ENCODE measurements at regions not wholly inside any gene's neighbourhood (a gene's known extent, or its start where the extent isn't known, plus 50 kb on each side); places are given as distances from the start of the nearest gene placed in this dataset.

DNA sequence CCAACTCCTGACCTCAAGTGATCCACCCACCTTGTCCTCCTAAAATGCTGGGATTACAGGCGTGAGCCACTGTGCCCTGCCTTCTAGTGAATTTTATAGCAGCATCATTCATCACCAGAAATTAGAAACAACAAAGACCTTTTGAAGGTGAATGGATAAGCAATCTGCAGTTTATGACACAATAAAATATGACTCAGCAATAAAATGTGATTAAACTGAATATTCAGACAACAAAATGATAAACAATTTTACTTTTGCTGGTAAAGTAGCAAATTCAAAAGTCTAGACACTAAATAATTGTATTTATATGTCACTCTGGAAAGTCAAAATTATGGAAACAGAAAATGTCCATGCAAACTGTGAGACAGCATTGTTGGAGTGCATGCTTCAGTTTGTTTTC, 656.6 kb downstream of the CBLN2 start:
- no peak for TF ChIP-seq EZH2 (IDR thresholded peaks at IDR 0.05; ENCODE audit: borderline replicate concordance, low read length)
- TF ChIP-seq CTCF (conservative IDR thresholded peaks at IDR 0.05 in 1 of 2, IDR thresholded peaks at IDR 0.05 in 1 of 2; ENCODE audit: extremely low read depth in 1 of 2, insufficient read depth in 1 of 2, low read depth in 1 of 2, low read length in 2 of 2) = no peak

Measured in mammary epithelial cell (primary cell).